CD4-positive, alpha-beta T cell treated with Interleukin-17A for 1 hour (primary cell): ENCODE measurements at regions not wholly inside any gene's neighbourhood (a gene's known extent, or its start where the extent isn't known, plus 50 kb on each side); places are given as distances from the start of the nearest gene placed in this dataset.

ENCODE experiments used
- DNase-seq: peaks from one replicate; pipeline ENCODE4 v3.0.0-alpha.2; 2020

DNA sequence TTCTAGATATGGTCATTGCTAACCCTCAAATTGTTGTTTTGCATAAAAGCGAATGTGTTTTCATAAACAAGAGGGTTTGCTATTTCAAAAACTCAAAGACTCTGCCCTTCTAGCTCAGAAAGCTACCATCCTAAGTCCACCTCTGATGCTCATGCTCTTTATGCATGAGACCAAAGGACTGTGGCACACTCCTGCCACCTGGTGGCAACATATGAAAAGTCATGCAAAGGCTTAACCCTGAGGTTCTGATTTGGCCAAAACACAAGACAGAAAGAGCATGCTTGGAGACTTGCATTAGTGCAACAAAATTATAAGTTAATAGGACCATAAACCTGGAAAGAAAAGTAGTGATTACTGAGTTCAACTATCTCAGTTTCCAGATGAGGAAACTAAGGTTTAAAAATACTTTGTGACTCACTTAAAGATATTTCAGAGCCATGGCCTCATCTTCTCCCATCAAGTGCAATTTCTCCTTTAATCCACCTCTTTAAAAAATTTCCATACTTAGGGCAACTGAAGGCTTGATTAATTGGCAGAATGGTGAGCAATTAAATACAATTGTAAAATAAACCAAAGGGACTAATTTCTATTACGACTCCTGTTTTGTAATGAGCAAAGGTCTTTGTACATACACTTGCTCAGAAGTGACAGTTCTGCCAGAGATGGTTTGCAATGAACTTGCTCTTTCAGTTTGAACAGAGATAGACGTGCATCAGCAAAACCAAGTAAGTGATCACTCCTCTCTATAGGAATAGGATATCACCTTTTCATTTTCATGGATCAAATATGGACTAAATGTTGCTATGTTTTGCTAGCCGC, 110.7 kb upstream of the RAD23B start:
- peak; percentile 47 for DNase-seq

DNA sequence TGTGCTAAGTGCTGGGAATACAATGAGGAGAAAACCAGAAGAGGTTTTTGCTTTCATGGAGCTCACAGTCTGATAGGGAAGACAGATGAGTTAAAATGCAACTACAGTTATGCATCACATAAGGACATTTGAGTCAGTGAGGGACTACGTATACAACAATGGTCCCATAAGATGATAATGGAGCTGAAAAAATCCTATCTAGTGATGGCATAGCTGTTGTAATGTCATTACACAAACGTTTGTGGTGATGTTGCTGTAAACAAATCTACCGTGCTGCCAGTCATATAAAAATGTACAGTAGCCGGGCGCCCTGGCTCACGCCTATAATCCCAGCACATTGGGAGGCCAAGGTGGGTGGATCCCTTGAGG, 110.1 kb upstream of the RAD23B start:
- no peak for DNase-seq

- no peak for DNase-seq
Observed at GRCh38 chr9:107173422-107174180, 109.5 kb upstream of the RAD23B start.

DNA sequence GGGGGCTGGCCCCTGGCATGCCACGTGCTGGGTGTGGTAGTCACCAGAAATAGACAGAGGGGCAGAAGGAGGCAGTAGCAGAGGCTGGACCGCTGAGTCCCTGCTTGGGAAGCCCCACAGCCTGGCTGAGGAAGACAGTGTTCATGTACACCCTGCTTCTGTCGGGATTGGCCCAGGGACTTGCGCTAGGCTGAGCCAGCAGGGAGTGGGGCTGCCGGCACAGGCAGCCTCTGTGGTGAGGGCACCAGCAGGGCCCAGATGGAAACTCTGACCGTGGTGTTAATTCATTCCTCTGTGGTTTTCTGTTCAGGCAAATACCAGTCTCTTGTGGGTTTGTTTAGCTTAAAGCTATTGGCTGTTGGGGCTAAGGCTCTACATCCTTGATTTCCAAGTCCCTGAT, 108.6 kb upstream of the RAD23B start:
- no peak for DNase-seq

GRCh38 chr9:107175041-107175440, 108.0 kb upstream of the RAD23B start:
- DNase-seq = no peak

DNA sequence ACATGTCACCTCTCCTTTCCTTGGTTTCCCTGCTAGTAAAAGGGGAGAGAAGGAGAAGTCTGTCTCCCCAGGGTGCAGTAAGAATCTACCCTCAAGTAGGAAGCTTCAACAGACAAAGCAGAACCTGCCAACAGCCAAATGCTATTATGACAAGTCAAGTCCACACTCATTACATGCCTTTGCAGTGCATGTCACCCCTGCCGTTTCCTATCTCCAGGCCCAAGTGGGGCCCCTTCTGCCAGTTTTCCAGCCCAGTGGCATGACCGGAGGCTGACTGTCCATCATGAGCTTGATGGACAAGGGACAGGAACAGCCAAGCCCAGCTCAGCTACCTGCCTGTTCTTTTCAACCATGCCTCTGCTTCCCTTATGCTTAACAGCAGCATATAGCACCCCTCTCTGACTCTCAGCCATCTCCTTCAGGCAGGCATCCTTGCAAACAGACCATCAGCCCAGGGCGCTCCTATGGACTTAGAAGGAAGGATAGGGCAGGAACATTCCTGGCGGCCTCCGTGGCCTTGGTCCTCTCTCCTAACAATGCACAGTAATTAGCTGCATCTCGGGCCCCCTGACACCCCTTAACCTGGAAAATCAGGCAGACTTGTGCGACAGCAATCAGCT, 107.2 kb upstream of the RAD23B start:
- DNase-seq = no peak

DNA sequence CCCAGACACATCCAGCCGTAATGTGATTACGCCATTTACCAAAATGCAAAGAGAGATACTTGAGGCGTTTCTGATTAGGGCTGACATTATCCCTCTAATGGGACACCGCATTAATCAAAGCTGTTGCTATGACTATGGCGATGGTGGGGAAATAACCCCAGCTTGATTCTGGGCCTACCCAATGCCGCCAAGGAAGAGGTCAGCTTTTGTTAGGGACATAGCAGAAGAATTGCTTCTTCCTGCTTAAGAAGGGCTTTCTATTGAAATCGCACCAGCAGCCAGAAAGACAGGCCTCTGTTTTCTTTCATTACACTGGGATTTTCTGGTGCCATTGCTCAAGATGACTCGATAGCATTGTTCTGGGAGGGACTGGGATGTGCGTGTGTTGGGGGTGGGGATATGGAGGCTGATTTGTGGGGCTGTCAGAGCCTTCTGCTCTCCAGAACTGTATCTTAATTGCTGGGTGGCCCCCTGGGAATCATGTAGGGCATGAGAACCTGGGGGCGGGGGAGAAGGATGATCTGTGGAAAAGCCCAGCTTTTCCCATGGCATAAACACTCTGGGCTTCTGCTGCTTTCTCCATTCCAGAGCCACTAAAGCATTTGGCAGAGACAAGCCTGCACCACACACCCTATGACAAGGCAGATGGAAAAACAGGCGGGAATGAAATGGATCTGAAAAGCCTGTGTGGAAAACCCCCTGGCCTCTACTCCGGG, 106.5 kb upstream of the RAD23B start:
- DNase-seq = no peak

GRCh38 chr9:107177243-107177839, 105.7 kb upstream of the RAD23B start:
- no peak for DNase-seq

- no peak for DNase-seq
Observed at GRCh38 chr9:107177857-107178256, 105.2 kb upstream of the RAD23B start.

DNA sequence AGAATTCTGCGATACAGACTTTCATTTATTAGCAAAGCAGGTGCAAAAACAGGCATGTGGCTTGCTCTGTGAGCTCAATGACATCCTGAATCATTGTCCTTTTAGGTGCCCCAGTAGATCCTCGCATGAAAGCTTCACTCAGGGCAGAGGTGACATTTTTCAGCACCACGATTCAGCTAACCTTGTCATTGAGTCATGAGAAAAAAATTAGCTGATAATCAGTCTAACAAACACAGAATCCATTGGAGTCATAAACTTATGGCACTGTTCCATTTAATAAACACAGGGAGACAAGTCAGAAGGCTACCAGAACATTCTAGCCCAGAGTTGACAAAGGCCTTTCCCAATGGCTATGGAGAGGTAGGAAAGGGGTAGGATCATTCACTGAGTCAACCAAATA, 104.8 kb upstream of the RAD23B start:
- DNase-seq = no peak

DNA sequence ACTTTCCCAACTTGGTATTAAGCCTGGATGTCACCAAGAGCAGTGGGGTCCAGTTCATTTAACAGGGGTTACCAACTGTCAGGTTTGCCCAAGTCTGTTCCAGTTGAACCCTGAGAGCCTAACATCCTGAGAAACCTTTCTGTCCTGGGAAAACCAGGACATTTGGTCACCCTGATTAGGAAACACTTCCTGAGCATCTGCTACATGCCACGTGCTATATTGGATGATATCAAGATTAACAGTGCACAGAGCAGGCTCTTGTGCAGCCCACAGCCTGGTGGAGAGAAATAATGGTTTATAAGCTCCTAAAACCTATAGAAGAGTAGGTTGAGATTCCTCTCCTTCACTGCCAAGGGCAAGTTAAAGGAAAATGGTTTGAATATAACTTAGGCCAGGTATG, 102.9 kb upstream of the RAD23B start:
- no peak for DNase-seq

- no peak for DNase-seq
Observed at GRCh38 chr9:107183176-107183575, 99.9 kb upstream of the RAD23B start.

- DNase-seq = no peak
Observed at GRCh38 chr9:107188376-107188775, 94.7 kb upstream of the RAD23B start.

DNA sequence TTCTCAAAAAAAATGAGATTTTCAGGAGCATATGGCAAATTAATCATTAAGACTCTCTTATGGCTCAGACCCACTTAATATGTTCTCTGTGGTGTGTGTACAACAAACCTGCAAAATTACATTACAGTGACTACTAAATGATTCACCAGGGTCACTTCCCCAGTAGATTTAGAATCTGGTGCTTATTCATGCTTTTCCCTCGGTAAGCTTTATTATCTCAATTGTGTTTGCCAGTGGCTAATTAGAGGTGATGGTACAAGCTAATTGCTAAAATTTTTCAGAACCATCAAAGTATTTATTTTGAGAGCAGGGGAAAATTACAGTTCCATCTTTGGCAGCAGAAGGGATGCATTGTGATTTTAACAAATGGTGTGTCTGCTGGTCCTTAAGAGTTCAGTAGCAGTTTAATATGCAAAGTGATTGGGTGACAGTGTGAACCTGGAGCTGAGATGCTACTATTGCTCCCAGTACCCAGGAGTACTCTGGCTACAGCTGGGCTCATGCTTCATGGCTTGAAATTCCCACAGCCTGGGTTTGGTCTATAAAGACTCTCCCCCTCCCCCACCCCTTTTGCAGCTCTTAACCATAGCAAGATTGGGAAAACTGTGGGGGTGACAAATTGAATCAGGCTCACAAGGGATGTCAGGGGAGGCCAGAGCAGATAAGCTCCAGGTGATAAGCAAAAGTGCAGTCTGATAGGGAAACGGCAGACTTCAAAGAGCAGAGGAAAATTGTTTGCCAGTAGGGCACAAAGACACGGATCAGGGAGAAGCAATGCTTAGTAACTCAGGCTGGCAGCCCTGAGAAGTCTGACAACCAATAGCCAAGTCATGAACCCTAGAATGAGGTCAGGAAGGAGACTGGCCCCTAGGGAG, 92.8 kb upstream of the RAD23B start:
- no peak for DNase-seq

DNA sequence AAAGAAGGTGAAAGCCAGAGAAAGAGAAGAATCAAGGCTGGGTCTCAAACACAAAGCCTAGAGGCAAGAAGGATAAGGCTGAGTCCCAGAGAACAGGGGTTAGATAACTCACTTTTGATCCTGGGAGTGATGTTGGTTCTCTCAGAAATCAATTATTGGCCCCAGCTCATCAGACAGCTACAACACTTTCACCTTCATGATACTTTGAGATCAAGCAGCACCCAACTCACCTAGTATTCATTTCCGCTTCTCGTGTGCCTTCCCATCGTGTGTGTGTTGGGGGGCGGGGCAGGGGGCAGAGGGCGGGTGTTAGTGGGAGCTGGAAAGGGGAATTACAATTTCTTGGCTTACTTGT, 92.2 kb upstream of the RAD23B start:
- no peak for DNase-seq

DNA sequence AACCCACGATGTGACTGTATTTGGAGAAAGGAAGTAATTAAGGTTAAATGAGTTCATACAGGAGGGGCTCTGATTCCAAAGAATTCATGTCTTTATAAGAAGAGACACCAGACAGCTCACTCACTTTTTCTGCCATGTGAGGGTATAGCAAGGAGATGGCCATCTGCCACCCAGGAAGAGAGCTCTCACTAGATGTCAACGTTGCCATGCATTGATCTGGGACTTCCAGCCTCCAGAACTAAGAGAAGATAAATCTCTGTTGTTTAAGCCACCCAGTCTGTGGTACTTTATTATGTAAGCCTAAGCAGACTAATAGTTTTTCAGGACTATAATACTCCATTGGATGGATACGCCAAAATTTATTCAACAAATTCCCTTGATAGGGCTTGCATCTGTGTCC, 89.8 kb upstream of the RAD23B start:
- DNase-seq = no peak

- DNase-seq = no peak
Observed at GRCh38 chr9:107198718-107199117, 84.4 kb upstream of the RAD23B start.

GRCh38 chr9:107208121-107208520, 75.0 kb upstream of the RAD23B start:
- DNase-seq = no peak

DNA sequence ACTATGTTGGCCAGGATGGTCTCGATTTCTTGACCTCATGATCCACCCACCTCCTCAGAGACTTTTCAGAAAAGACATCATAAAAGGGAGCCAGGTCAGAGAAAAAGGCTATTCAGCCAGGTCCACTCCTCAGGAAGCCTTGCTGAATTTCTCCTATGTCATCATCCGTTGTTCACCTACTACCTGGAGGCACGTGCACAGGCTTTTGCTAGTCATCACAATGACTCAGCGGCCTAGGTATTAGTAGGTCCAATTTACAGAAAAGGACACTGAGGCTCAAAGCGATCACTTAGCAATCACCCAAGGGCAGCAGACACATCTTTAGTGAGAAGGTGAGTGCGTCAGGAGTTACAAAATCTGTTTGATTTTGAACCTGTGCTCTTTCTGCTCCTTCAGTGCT, 72.3 kb upstream of the RAD23B start:
- no peak for DNase-seq

- DNase-seq = no peak
Observed at GRCh38 chr9:107211284-107211923, 71.7 kb upstream of the RAD23B start.

- no peak for DNase-seq
Observed at GRCh38 chr9:107212613-107213012, 70.5 kb upstream of the RAD23B start.

DNA sequence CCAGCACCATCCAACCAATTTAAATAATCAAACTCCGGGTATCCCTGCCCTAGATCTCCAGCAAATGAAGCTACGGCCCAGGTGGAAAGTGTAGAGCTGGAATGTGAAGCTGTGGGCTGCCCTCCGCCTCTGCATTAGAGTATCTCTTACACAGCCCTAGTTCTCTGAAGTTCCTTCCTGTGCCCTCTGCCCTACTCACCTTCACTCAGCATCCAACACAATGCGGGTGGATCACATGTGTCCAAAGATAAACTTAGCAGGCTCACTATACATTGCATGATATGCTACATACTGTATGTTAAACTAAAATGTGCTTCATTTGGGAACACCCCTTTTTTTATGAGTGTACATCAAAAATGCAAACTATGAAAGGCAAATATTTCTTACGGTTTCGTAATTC, 70.0 kb upstream of the RAD23B start:
- DNase-seq = no peak
